Thymus (tissue), 11 donors: ENCODE measurements at regions not wholly inside any gene's neighbourhood (a gene's known extent, or its start where the extent isn't known, plus 50 kb on each side); places are given as distances from the start of the nearest gene placed in this dataset.

Experiments
- DNase-seq, 9 donors: peaks; one replicate each; pipeline ENCODE4 v3.0.0-alpha.2; 2013; ENCODE audit warnings: low spot score in 9 of 9, low read depth in 6 of 9, missing footprints in 1 of 9
- H3K27ac ChIP-seq, 2 donors: one replicate each; pipeline ENCODE4 v1.5.1; 2013; ENCODE audit warnings: control low read depth in 1 of 2, low read depth in 1 of 2, low read length in 1 of 2, mild to moderate bottlenecking in 1 of 2, moderate library complexity in 1 of 2
- H3K27me3 ChIP-seq, 2 donors: one replicate each; pipeline ENCODE4 v1.5.1; 2013; ENCODE audit warnings: low read length in 1 of 2; ENCODE audit not compliant: control insufficient read depth in 2 of 2, insufficient read depth in 1 of 2
- H3K36me3 ChIP-seq, 2 donors: one replicate each; pipeline ENCODE4 v1.5.1; 2013; ENCODE audit warnings: low read length in 1 of 2, mild to moderate bottlenecking in 1 of 2, moderate library complexity in 1 of 2; ENCODE audit not compliant: control insufficient read depth in 2 of 2, insufficient read depth in 2 of 2
- H3K4me1 ChIP-seq, 2 donors: one replicate each; pipeline ENCODE4 v1.5.1; 2013; ENCODE audit warnings: low read length in 2 of 2; ENCODE audit not compliant: control insufficient read depth in 2 of 2, insufficient read depth in 2 of 2
- H3K4me3 ChIP-seq, 2 donors: one replicate each; pipeline ENCODE4 v1.5.1; 2013; ENCODE audit warnings: low read length in 2 of 2, control low read depth in 1 of 2, mild to moderate bottlenecking in 1 of 2
- H3K9me3 ChIP-seq, 2 donors: one replicate each; pipeline ENCODE4 v1.5.1; 2013; ENCODE audit warnings: low read length in 1 of 2, mild to moderate bottlenecking in 1 of 2; ENCODE audit not compliant: control insufficient read depth in 2 of 2, insufficient read depth in 1 of 2
- WGBS: extraction: QIAGEN DNeasy Blood & Tissue Kit; methylation state at CpG from one replicate; pipeline ENCODE4 v1.1.7; 2013; 5-methylcytosine and 5-hydroxymethylcytosine counted together
- donor health status: healthy.

GRCh38 chr7:45978010-45978681 lies 57.1 kb upstream of the IGFBP3 start:
- H3K4me3 ChIP-seq = no peak overlapping the region
- peaks cover 0 to 2% of the 10 kb centered on the region in 2 donors for H3K4me1 ChIP-seq
- peak in 1 of 9 donors; percentile 9 for DNase-seq
- no peak overlapping the region for H3K27ac ChIP-seq
- WGBS = 54% methylated on average over 11 of the region's 11 CpGs
- no peaks in the 10 kb centered on the region for H3K36me3 ChIP-seq
- no peaks in the 10 kb centered on the region for H3K27me3 ChIP-seq
- no peaks in the 10 kb centered on the region for H3K9me3 ChIP-seq

GRCh38 chr7:45977256-45977780 lies 56.2 kb upstream of the IGFBP3 start:
- no peaks in the 10 kb centered on the region for H3K36me3 ChIP-seq
- H3K4me1 ChIP-seq = peaks cover 0 to 2% of the 10 kb centered on the region in 2 donors
- DNase-seq = no peak
- H3K4me3 ChIP-seq = no peak overlapping the region
- H3K27ac ChIP-seq = no peak overlapping the region
- H3K9me3 ChIP-seq = no peaks in the 10 kb centered on the region
- no peaks in the 10 kb centered on the region for H3K27me3 ChIP-seq
- WGBS = 93% methylated on average over 4 of the region's 4 CpGs

- 89% methylated on average over 3 of the region's 3 CpGs for WGBS
- Histone ChIP-seq H3K27me3 (no peaks in the 10 kb centered on the region), H3K4me3 (no peak overlapping the region), H3K27ac (no peak overlapping the region), H3K9me3 (no peaks in the 10 kb centered on the region), H3K4me1 (peaks cover 0 to 2% of the 10 kb centered on the region in 2 donors), H3K36me3 (no peaks in the 10 kb centered on the region)
- no peak for DNase-seq
Measured at GRCh38 chr7:45976485-45976856, 55.4 kb upstream of the IGFBP3 start.

- no peaks in the 10 kb centered on the region for H3K36me3 ChIP-seq
- no peak overlapping the region for H3K27ac ChIP-seq
- H3K9me3 ChIP-seq = no peaks in the 10 kb centered on the region
- peaks cover 0 to 2% of the 10 kb centered on the region in 2 donors for H3K4me1 ChIP-seq
- DNase-seq = no peak
- H3K4me3 ChIP-seq = no peak overlapping the region
- 93% methylated on average over 8 of the region's 8 CpGs for WGBS
- no peaks in the 10 kb centered on the region for H3K27me3 ChIP-seq
Measured at GRCh38 chr7:45975847-45976484, 54.9 kb upstream of the IGFBP3 start.

- 75% methylated on average over 1 of the region's 1 CpG for WGBS
- Histone ChIP-seq H3K4me3 (no peak overlapping the region), H3K36me3 (no peaks in the 10 kb centered on the region), H3K9me3 (no peaks in the 10 kb centered on the region), H3K4me1 (peaks cover 0 to 2% of the 10 kb centered on the region in 2 donors), H3K27ac (no peak overlapping the region), H3K27me3 (no peaks in the 10 kb centered on the region)
- no peak for DNase-seq
Measured at GRCh38 chr7:45975367-45975766, 54.3 kb upstream of the IGFBP3 start.

GRCh38 chr7:45974540-45975360 lies 53.7 kb upstream of the IGFBP3 start:
- WGBS = 96% methylated on average over 12 of the region's 12 CpGs

GRCh38 chr7:45973725-45974532 lies 52.9 kb upstream of the IGFBP3 start:
- Histone ChIP-seq H3K36me3 (no peaks in the 10 kb centered on the region), H3K9me3 (no peaks in the 10 kb centered on the region), H3K4me1 (peaks cover 0 to 2% of the 10 kb centered on the region in 2 donors), H3K4me3 (no peak overlapping the region), H3K27me3 (no peaks in the 10 kb centered on the region), H3K27ac (no peak overlapping the region)
- WGBS = 72% methylated on average over 14 of the region's 14 CpGs
- no peak for DNase-seq

More at GRCh38 chr7:45974540-45975360, 53.7 kb upstream of the IGFBP3 start:
- Histone ChIP-seq H3K36me3 (no peaks in the 10 kb centered on the region), H3K27ac (no peak overlapping the region), H3K9me3 (no peaks in the 10 kb centered on the region), H3K4me1 (peaks cover 0 to 2% of the 10 kb centered on the region in 2 donors), H3K27me3 (no peaks in the 10 kb centered on the region), H3K4me3 (no peak overlapping the region)
- DNase-seq = no peak

GRCh38 chr7:45972629-45973312 lies 51.7 kb upstream of the IGFBP3 start:
- H3K27ac ChIP-seq = no peak overlapping the region
- WGBS = 62% methylated on average over 12 of the region's 12 CpGs
- H3K4me3 ChIP-seq = no peak overlapping the region
- H3K36me3 ChIP-seq = no peaks in the 10 kb centered on the region
- no peak for DNase-seq
- no peaks in the 10 kb centered on the region for H3K4me1 ChIP-seq
- H3K27me3 ChIP-seq = no peaks in the 10 kb centered on the region
- H3K9me3 ChIP-seq = no peaks in the 10 kb centered on the region
